Ovary (tissue), 3 donors: ENCODE measurements at regions not wholly inside any gene's neighbourhood (a gene's known extent, or its start where the extent isn't known, plus 50 kb on each side); places are given as distances from the start of the nearest gene placed in this dataset.

Experiments
- POLR2A ChIP-seq: fragments of 450-650 bp; IDR thresholded peaks from one replicate; pipeline ENCODE4 v1.6.1; 2017; ENCODE audit warnings: antibody characterized with exemption, mild to moderate bottlenecking, moderate library complexity
- TF ChIP-seq, protein P1 (sequence below), 3 donors: fragments of 450-650 bp in 2 of 3; fragments of 200-600 bp in 1 of 3; IDR thresholded peaks; one replicate each; pipeline versions ENCODE4 v1.5.1 to v1.8.0; 2016 to 2022; ENCODE audit warnings: antibody characterized with exemption in 3 of 3, mild to moderate bottlenecking in 1 of 3
- donor health status: DM: no; HTN: no; CAD: no.

DNA sequence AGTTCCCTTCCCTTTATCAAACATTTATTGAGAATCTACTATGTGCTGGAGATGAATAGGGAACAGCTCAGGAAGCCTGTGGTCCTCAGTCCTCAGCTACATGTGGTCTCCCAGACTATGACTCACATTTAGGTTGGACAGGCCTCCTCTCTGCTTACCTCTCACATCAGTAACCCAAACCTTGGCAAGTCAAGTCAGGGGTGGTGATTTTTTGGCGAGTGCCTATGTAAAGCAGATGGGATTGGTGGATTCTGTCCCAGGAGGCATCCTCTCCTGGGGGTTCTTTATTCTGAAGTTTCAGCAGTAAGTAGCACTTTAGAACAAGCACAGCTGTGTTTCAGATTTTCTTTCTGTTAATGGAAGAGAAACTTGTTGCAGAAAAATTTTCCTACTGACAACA lies 241.3 kb downstream of the PRDM2 start:
- TF ChIP-seq POLR2A, result no peak
- TF ChIP-seq, protein P1, sequence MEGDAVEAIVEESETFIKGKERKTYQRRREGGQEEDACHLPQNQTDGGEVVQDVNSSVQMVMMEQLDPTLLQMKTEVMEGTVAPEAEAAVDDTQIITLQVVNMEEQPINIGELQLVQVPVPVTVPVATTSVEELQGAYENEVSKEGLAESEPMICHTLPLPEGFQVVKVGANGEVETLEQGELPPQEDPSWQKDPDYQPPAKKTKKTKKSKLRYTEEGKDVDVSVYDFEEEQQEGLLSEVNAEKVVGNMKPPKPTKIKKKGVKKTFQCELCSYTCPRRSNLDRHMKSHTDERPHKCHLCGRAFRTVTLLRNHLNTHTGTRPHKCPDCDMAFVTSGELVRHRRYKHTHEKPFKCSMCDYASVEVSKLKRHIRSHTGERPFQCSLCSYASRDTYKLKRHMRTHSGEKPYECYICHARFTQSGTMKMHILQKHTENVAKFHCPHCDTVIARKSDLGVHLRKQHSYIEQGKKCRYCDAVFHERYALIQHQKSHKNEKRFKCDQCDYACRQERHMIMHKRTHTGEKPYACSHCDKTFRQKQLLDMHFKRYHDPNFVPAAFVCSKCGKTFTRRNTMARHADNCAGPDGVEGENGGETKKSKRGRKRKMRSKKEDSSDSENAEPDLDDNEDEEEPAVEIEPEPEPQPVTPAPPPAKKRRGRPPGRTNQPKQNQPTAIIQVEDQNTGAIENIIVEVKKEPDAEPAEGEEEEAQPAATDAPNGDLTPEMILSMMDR (IDR thresholded peaks at IDR 0.05), result no peak
